Osteoblast (primary cell): ENCODE measurements at regions not wholly inside any gene's neighbourhood (a gene's known extent, or its start where the extent isn't known, plus 50 kb on each side); places are given as distances from the start of the nearest gene placed in this dataset.

Experiments used
- DNase-seq: peaks from one replicate; pipeline ENCODE4 v3.0.0; 2011; ENCODE audit warnings: low spot score, mixed read lengths; ENCODE audit not compliant: insufficient read length; ENCODE audit errors: missing footprints
- H2AFZ ChIP-seq: 2 replicates; pipeline ENCODE4 v1.6.0; 2011; ENCODE audit warnings: mild to moderate bottlenecking, low read length
- H3K27ac ChIP-seq: 2 replicates; pipeline ENCODE4 v1.5.1; 2011; ENCODE audit warnings: mild to moderate bottlenecking, low read depth, low read length, moderate library complexity
- H3K27me3 ChIP-seq: 2 replicates; pipeline ENCODE4 v1.6.0; 2012; ENCODE audit warnings: mild to moderate bottlenecking, control low read depth, inconsistent platforms, low read length, moderate library complexity; ENCODE audit not compliant: insufficient read depth
- H3K36me3 ChIP-seq: 2 replicates; pipeline ENCODE4 v1.5.1; 2011; ENCODE audit warnings: mild to moderate bottlenecking, low read length, control low read depth, moderate library complexity; ENCODE audit not compliant: insufficient read depth
- H3K4me1 ChIP-seq: 2 replicates; pipeline ENCODE4 v1.5.1; 2011; ENCODE audit warnings: mild to moderate bottlenecking, low read length, control low read depth, moderate library complexity; ENCODE audit not compliant: insufficient read depth
- H3K4me2 ChIP-seq: 2 replicates; pipeline ENCODE4 v1.6.0; 2011; ENCODE audit warnings: mild to moderate bottlenecking, low read length; ENCODE audit not compliant: insufficient read depth
- H3K4me3 ChIP-seq: fragments of 200-600 bp; sonication (generic); 3 replicates; pipeline ENCODE4 v1.5.1; 2012; ENCODE audit warnings: mild to moderate bottlenecking, low read length, inconsistent platforms; ENCODE audit not compliant: insufficient read depth
- H3K79me2 ChIP-seq: 2 replicates; pipeline ENCODE4 v1.6.0; 2012; ENCODE audit warnings: mild to moderate bottlenecking, low read length, control low read depth, inconsistent platforms; ENCODE audit not compliant: insufficient read depth
- H3K9me3 ChIP-seq: 2 replicates; pipeline ENCODE4 v1.5.1; 2011; ENCODE audit warnings: low read depth, low read length, control low read depth
- H4K20me1 ChIP-seq: 2 replicates; pipeline ENCODE4 v1.6.0; 2012; ENCODE audit warnings: mild to moderate bottlenecking, low read length, control low read depth; ENCODE audit not compliant: insufficient read depth
- TF ChIP-seq, protein P1 (sequence below): IDR thresholded peaks from 2 replicates; pipeline ENCODE4 v1.5.1; 2011; ENCODE audit warnings: mild to moderate bottlenecking, low read depth, low read length, moderate library complexity; ENCODE audit errors: extremely low read depth

DNA sequence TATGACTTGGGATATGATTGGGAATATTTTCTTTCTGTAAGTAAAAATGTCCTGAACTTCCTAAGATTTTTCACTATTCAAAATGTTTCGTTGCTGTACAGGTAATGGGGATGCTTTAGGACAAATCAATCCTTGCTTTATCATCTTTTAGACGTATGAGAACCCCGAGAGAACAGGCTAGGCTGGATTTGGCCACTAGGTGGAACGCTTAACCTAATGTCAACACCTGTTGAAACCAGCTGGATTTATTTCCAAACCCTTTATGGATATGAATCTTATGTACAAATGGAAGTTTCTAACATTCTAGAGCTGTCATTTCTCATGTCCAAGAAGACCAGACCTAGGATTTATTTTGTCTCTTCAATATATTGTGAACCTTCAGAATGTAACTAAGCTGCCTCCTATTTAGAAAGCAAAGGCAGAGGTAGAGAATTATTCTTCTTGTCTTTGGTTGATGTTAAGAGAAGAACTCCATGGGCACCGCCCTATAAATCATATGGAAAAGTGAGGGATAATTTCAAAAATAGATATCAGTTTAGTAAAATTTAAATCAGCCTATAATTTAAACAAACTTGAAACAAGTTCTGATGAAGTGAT is 96.7 kb downstream of the PMAIP1 start:
- TF ChIP-seq, protein P1, sequence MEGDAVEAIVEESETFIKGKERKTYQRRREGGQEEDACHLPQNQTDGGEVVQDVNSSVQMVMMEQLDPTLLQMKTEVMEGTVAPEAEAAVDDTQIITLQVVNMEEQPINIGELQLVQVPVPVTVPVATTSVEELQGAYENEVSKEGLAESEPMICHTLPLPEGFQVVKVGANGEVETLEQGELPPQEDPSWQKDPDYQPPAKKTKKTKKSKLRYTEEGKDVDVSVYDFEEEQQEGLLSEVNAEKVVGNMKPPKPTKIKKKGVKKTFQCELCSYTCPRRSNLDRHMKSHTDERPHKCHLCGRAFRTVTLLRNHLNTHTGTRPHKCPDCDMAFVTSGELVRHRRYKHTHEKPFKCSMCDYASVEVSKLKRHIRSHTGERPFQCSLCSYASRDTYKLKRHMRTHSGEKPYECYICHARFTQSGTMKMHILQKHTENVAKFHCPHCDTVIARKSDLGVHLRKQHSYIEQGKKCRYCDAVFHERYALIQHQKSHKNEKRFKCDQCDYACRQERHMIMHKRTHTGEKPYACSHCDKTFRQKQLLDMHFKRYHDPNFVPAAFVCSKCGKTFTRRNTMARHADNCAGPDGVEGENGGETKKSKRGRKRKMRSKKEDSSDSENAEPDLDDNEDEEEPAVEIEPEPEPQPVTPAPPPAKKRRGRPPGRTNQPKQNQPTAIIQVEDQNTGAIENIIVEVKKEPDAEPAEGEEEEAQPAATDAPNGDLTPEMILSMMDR = peak; percentile 75
- no peak overlapping the region for H3K27ac ChIP-seq
- peaks cover 2% of the 10 kb centered on the region for H3K9me3 ChIP-seq
- no peaks in the 10 kb centered on the region for H3K79me2 ChIP-seq
- peak; percentile 22 for DNase-seq
- H3K4me1 ChIP-seq = no peaks in the 10 kb centered on the region
- H3K36me3 ChIP-seq = no peaks in the 10 kb centered on the region
- no peaks in the 10 kb centered on the region for H4K20me1 ChIP-seq
- H2AFZ ChIP-seq = no peak overlapping the region
- no peak overlapping the region for H3K4me2 ChIP-seq
- peaks cover 27% of the 10 kb centered on the region for H3K27me3 ChIP-seq
- no peak overlapping the region for H3K4me3 ChIP-seq

DNA sequence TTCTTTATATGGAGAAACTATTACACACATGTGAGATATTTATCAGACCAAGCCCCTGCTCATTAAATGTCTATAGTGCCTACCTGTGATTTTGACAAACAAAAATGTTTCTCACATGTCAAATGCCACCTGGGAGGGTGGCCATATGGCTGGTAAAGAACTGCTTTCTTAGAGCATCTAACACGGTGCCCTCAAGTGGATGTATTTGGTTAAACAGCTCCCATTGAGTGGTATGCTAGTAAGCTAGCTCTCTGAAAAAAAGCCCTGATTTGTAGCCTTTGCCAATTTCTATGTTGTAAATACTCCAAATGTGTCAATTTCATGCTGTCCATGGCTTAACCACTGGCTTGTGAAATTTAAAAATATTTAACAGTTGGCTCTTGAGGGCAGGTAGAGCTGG is 94.6 kb downstream of the PMAIP1 start:
- TF ChIP-seq, protein P1 = peak; percentile 22
- no peaks in the 10 kb centered on the region for H3K4me1 ChIP-seq
- no peaks in the 10 kb centered on the region for H3K79me2 ChIP-seq
- H3K36me3 ChIP-seq = no peaks in the 10 kb centered on the region
- peaks cover 38% of the 10 kb centered on the region for H3K27me3 ChIP-seq
- no peak overlapping the region for H2AFZ ChIP-seq
- H3K9me3 ChIP-seq = no peaks in the 10 kb centered on the region
- H3K4me3 ChIP-seq = no peak overlapping the region
- no peak for DNase-seq
- no peak overlapping the region for H3K27ac ChIP-seq
- no peak overlapping the region for H3K4me2 ChIP-seq
- no peaks in the 10 kb centered on the region for H4K20me1 ChIP-seq

DNA sequence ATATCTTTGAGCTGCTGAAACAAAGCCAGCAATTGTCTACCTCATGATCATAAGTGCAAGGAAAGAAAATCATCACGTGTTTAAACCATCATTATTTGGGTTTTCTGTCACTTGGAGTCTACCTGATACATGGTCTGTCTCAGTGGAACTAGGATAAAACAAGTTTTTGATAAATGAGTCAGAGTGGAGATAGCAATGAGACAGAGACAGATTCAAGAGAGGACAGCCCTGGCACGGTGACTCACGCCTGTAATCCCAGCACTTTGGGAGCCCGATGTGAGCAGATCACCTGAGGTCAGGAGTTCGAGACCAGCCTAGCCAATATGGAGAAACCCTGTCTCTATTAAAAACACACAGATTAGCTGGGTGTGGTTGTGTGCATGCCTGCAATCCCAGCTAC is 93.8 kb downstream of the PMAIP1 start:
- TF ChIP-seq, protein P1 = no peak
- Histone ChIP-seq H4K20me1 (no peaks in the 10 kb centered on the region), H2AFZ (no peak overlapping the region), H3K4me1 (no peaks in the 10 kb centered on the region), H3K27ac (no peak overlapping the region), H3K4me2 (no peak overlapping the region), H3K4me3 (no peak overlapping the region), H3K27me3 (peaks cover 38% of the 10 kb centered on the region), H3K79me2 (no peaks in the 10 kb centered on the region), H3K36me3 (no peaks in the 10 kb centered on the region), H3K9me3 (no peaks in the 10 kb centered on the region)
- no peak for DNase-seq

DNA sequence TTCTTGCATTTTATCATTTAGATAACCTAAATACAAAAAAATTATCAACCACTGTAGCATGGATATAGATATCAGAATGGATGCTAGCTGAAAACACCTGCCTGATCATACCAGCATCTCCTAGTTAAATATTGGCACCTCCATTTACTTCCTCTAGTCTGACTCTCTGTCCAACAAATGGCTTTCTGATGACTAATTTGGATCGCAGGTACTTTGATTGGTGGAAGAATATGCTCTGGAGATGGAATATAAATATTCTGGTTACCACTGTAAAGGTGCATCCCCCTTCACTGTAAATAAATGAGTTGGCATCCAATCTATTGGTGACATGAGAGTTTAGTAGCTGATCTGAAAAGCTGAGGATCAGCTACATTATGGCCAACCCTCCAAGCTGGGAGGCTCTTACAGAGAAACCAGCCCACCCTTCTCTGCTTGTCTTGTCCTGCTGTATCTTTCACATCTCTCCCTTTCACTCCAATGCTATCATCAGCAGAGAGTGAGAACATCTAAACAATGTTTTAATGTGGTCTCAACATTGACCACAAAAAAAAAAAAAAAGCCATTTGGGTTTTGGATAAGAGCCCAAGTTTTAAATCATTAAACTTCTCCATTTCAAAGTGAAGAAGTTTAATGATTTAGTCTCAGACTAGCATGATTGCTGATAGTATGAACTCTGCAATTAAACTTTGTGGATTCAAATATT is 90.5 kb downstream of the PMAIP1 start:
- H3K9me3 ChIP-seq = no peaks in the 10 kb centered on the region
- no peak overlapping the region for H2AFZ ChIP-seq
- H3K4me3 ChIP-seq = no peak overlapping the region
- peaks cover 29% of the 10 kb centered on the region for H3K27me3 ChIP-seq
- H3K36me3 ChIP-seq = no peaks in the 10 kb centered on the region
- no peak overlapping the region for H3K4me2 ChIP-seq
- TF ChIP-seq, protein P1 = no peak
- H3K79me2 ChIP-seq = no peaks in the 10 kb centered on the region
- H3K27ac ChIP-seq = no peak overlapping the region
- peak; percentile 66 for DNase-seq
- no peaks in the 10 kb centered on the region for H3K4me1 ChIP-seq
- H4K20me1 ChIP-seq = no peaks in the 10 kb centered on the region
